ENCODE measurements at regions not wholly inside any gene's neighbourhood (a gene's known extent, or its start where the extent isn't known, plus 50 kb on each side); places are given as distances from the start of the nearest gene placed in this dataset.

DNA sequence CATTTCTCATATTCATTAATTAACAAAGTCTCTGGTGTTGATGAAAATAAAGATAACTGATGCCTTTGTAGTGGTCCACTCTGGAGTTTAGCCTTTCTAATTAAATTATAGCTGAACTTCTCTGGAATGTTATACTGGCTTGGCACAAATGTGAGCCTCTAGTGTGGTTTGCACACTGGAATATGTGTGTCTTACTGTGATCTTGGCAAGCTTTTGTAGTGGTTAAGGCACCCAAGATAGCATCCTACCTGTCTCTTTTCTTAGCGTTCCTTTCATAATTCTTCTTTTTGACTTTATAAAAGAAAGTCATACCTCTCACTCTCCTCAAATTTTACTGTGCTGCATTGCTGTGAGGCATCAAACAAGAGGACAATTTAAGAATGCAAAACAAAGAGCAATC, 107.4 kb downstream of the UTRN start:
- TF ChIP-seq, protein P1, sequence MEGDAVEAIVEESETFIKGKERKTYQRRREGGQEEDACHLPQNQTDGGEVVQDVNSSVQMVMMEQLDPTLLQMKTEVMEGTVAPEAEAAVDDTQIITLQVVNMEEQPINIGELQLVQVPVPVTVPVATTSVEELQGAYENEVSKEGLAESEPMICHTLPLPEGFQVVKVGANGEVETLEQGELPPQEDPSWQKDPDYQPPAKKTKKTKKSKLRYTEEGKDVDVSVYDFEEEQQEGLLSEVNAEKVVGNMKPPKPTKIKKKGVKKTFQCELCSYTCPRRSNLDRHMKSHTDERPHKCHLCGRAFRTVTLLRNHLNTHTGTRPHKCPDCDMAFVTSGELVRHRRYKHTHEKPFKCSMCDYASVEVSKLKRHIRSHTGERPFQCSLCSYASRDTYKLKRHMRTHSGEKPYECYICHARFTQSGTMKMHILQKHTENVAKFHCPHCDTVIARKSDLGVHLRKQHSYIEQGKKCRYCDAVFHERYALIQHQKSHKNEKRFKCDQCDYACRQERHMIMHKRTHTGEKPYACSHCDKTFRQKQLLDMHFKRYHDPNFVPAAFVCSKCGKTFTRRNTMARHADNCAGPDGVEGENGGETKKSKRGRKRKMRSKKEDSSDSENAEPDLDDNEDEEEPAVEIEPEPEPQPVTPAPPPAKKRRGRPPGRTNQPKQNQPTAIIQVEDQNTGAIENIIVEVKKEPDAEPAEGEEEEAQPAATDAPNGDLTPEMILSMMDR (IDR thresholded peaks at IDR 0.05; ENCODE audit: low read length) = no peak
- TF ChIP-seq EZH2 (optimal IDR thresholded peaks at IDR 0.05; ENCODE audit: low read depth, low read length) = no peak
